ENCODE measurements at regions not wholly inside any gene's neighbourhood (a gene's known extent, or its start where the extent isn't known, plus 50 kb on each side); places are given as distances from the start of the nearest gene placed in this dataset.

DNA sequence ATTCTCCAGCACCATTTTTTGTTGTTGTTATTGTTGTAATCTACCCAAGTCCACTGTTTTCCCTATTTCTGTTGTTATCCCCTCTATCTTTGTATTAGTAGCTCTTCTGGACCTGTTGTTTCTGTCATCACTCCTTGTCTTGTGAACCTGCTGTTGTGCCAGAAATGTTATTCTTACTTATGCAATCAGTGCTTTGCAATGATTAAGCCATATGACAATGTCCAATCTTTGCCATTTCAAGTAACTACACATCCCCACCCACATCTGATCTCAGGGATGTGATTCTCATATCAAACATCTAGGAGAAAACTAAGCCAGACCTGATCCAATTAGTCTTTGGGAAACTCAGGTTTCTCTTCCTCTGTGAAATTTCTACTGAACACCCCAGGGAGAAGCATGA lies 472.6 kb upstream of the KLHL1 start:
- TF ChIP-seq, protein P1, sequence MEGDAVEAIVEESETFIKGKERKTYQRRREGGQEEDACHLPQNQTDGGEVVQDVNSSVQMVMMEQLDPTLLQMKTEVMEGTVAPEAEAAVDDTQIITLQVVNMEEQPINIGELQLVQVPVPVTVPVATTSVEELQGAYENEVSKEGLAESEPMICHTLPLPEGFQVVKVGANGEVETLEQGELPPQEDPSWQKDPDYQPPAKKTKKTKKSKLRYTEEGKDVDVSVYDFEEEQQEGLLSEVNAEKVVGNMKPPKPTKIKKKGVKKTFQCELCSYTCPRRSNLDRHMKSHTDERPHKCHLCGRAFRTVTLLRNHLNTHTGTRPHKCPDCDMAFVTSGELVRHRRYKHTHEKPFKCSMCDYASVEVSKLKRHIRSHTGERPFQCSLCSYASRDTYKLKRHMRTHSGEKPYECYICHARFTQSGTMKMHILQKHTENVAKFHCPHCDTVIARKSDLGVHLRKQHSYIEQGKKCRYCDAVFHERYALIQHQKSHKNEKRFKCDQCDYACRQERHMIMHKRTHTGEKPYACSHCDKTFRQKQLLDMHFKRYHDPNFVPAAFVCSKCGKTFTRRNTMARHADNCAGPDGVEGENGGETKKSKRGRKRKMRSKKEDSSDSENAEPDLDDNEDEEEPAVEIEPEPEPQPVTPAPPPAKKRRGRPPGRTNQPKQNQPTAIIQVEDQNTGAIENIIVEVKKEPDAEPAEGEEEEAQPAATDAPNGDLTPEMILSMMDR (IDR thresholded peaks at IDR 0.05), result no peak
- H3K27me3 ChIP-seq, result no peaks in the 10 kb centered on the region
- H3K9me3 ChIP-seq, result no peaks in the 10 kb centered on the region
- H3K36me3 ChIP-seq, result no peaks in the 10 kb centered on the region
- no peaks in the 10 kb centered on the region for H3K4me1 ChIP-seq (ENCODE audit: control insufficient read depth in 1 of 2, insufficient read depth in 1 of 2, low read depth in 1 of 2, low read length in 1 of 2)
- H3K27ac ChIP-seq, result no peak overlapping the region
- no peak overlapping the region for H3K4me3 ChIP-seq (ENCODE audit: low read depth in 1 of 2, low read length in 1 of 2)

DNA sequence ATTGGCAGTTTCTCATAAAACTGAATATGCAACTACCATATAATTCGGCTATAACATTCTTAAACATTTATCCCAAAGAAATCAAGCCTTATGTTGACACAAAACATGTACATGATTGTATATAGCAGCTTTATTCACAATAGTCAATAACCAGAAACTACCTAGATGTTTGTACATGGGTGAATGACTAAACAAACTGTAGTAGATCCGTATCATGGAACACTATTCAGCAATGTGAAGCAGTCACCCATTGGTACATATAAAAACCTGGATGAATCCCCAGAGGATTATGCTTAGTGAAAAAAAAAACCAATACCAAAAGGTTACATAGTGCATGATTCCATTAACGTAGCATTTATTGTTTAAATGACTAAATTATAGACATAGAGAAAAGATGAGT lies 471.7 kb upstream of the KLHL1 start:
- Histone ChIP-seq H3K4me1 (ENCODE audit: control insufficient read depth in 1 of 2, insufficient read depth in 1 of 2, low read depth in 1 of 2, low read length in 1 of 2) (no peaks in the 10 kb centered on the region), H3K27me3 (no peaks in the 10 kb centered on the region), H3K9me3 (no peaks in the 10 kb centered on the region), H3K36me3 (no peaks in the 10 kb centered on the region), H3K4me3 (ENCODE audit: low read depth in 1 of 2, low read length in 1 of 2) (no peak overlapping the region), H3K27ac (no peak overlapping the region)
- TF ChIP-seq, protein P1 (IDR thresholded peaks at IDR 0.05), result no peak

DNA sequence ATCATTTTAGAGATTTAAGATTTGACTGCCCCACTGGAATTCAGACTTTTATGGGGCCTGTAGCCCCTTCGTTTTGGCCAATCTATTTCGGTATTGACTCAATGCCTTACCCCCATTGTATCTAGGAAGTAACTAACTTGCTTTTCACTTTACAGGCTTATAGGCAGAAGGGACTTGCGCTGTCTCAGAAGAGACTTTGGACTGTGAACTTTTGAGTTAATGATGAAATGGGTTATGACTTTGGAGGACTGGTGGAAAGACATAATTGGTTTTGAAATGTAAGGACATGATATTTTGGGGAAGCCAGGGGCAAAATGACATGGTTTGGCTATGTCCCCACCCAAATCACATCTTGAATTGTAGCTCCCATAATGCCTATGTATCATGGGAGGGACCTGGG lies 463.0 kb upstream of the KLHL1 start:
- Histone ChIP-seq H3K27me3 (no peaks in the 10 kb centered on the region), H3K27ac (no peak overlapping the region), H3K4me3 (ENCODE audit: low read depth in 1 of 2, low read length in 1 of 2) (no peak overlapping the region), H3K9me3 (no peaks in the 10 kb centered on the region), H3K4me1 (ENCODE audit: control insufficient read depth in 1 of 2, insufficient read depth in 1 of 2, low read depth in 1 of 2, low read length in 1 of 2) (no peaks in the 10 kb centered on the region), H3K36me3 (no peaks in the 10 kb centered on the region)
- TF ChIP-seq, protein P1 (IDR thresholded peaks at IDR 0.05), result no peak

DNA sequence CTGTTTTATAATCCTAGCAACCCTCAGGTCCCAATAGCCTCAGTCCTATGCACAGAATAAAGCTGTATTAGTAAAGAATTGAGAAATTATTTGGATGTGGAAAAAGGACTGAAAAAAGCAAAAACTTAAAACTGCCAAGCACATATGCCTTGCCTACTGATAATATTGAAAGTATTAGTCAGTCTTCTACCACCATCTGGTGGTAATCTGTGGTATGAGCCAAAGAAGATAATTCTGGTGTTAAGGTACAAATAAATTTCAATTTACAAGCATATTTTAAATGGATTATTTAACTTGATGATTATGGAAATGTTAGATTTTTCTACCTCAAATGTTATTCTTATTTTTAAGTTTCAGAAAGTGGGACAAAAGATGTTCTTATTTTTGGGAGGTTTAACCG lies 460.3 kb upstream of the KLHL1 start:
- Histone ChIP-seq H3K36me3 (no peaks in the 10 kb centered on the region), H3K27me3 (no peaks in the 10 kb centered on the region), H3K4me1 (ENCODE audit: control insufficient read depth in 1 of 2, insufficient read depth in 1 of 2, low read depth in 1 of 2, low read length in 1 of 2) (no peaks in the 10 kb centered on the region), H3K9me3 (no peaks in the 10 kb centered on the region), H3K27ac (no peak overlapping the region), H3K4me3 (ENCODE audit: low read depth in 1 of 2, low read length in 1 of 2) (no peak overlapping the region)
- TF ChIP-seq, protein P1 (IDR thresholded peaks at IDR 0.05), result no peak

DNA sequence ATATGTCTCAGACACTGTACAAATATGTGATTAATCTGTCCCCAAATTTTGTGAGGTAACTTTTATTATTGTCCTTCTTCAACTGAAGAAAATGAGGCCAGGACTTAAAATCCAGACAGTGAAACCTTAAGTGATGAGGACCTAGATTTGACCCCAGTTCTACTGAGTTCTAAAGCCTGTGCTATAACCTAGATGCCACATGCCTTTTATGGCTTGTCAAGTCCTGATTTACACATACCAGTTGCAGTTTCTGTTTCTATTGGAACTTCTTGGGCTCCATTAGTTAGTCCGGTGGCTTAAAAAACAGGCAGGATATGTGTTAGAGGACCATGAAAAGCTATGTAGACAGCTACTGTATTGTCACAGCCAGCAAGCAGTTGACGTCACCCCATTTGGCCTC lies 436.5 kb upstream of the KLHL1 start:
- Histone ChIP-seq H3K27ac (no peak overlapping the region), H3K27me3 (no peaks in the 10 kb centered on the region), H3K4me1 (ENCODE audit: control insufficient read depth in 1 of 2, insufficient read depth in 1 of 2, low read depth in 1 of 2, low read length in 1 of 2) (no peaks in the 10 kb centered on the region), H3K36me3 (no peaks in the 10 kb centered on the region), H3K9me3 (no peaks in the 10 kb centered on the region), H3K4me3 (ENCODE audit: low read depth in 1 of 2, low read length in 1 of 2) (no peak overlapping the region)
- TF ChIP-seq, protein P1 (IDR thresholded peaks at IDR 0.05), result no peak

DNA sequence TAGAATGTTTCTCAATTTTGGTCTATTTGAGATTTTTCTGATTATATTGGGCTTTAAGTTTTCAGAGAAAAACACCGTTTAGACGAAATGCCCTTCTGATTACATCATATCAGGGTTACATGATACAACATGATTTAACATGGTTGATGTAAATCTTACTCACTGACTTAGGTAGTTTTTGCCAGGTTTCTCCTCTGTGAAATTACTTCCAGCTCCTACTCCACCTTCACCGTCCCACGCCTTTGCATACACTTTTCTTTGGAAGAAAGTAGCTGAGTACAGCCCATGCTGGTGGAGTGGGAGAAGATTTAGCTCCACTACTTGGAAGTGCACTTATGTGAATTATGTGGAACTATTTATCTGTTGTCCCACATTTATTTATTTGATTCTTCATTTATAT lies 433.2 kb upstream of the KLHL1 start:
- Histone ChIP-seq H3K27ac (no peak overlapping the region), H3K4me3 (ENCODE audit: low read depth in 1 of 2, low read length in 1 of 2) (no peak overlapping the region)

More for the DNA sequence above, 433.2 kb upstream of the KLHL1 start:
- no peaks in the 10 kb centered on the region for H3K4me1 ChIP-seq (ENCODE audit: control insufficient read depth in 1 of 2, insufficient read depth in 1 of 2, low read depth in 1 of 2, low read length in 1 of 2)
- no peaks in the 10 kb centered on the region for H3K9me3 ChIP-seq
- TF ChIP-seq, protein P1 (IDR thresholded peaks at IDR 0.05), result no peak
- no peaks in the 10 kb centered on the region for H3K36me3 ChIP-seq
- H3K27me3 ChIP-seq, result no peaks in the 10 kb centered on the region
